Kidney (tissue), 13 donors: ENCODE measurements at regions not wholly inside any gene's neighbourhood (a gene's known extent, or its start where the extent isn't known, plus 50 kb on each side); places are given as distances from the start of the nearest gene placed in this dataset.
A peak's percentile ranks its signal among the peaks of the same experiment; 100 is the strongest.

ENCODE experiments used
- DNase-seq, 5 donors: peaks; one replicate each; pipeline ENCODE4 v3.0.0-alpha.2; 2013 to 2020
- FAIRE-seq: peaks from 2 replicates; lab custom pipeline; 2012; peaks lifted over from hg19 to GRCh38; lab: Jason Lieb, UNC
- H3K27ac ChIP-seq, 2 donors: one replicate each; pipeline ENCODE4 v1.7.0; 2013; ENCODE audit warnings: low read depth in 2 of 2, low read length in 2 of 2, inconsistent platforms in 1 of 2
- H3K27me3 ChIP-seq: one replicate; pipeline ENCODE4 v1.7.1; 2013; ENCODE audit warnings: low read length, inconsistent platforms; ENCODE audit not compliant: control insufficient read depth, insufficient read depth
- H3K36me3 ChIP-seq, 3 donors: one replicate each; pipeline versions ENCODE4 v1.7.0 to v1.7.1; 2013; ENCODE audit warnings: low read length in 3 of 3, control low read depth in 1 of 3, inconsistent platforms in 1 of 3; ENCODE audit not compliant: insufficient read depth in 3 of 3, control insufficient read depth in 2 of 3
- H3K4me1 ChIP-seq, 3 donors: one replicate each; pipeline versions ENCODE4 v1.7.0 to v1.7.1; 2013; ENCODE audit warnings: low read length in 3 of 3, inconsistent platforms in 1 of 3, low read depth in 1 of 3; ENCODE audit not compliant: control insufficient read depth in 2 of 3, insufficient read depth in 2 of 3
- H3K4me3 ChIP-seq, 3 donors: one replicate each; pipeline versions ENCODE4 v1.7.0 to v1.8.1; 2013; ENCODE audit warnings: low read length in 3 of 3, control low read depth in 1 of 3, inconsistent platforms in 1 of 3
- H3K9ac ChIP-seq, 3 donors: one replicate each; pipeline versions ENCODE4 v1.7.0 to v1.7.1; 2013; ENCODE audit warnings: low read length in 3 of 3, control low read depth in 1 of 3, inconsistent platforms in 1 of 3
- H3K9me3 ChIP-seq, 3 donors: one replicate each; pipeline versions ENCODE4 v1.7.0 to v1.7.1; 2013; ENCODE audit warnings: low read length in 3 of 3, control low read depth in 1 of 3, inconsistent platforms in 1 of 3; ENCODE audit not compliant: control insufficient read depth in 2 of 3, insufficient read depth in 1 of 3
- intact Hi-C: fragments of 100-400 bp; cut with DNase I; formaldehyde crosslinking; loops from one replicate; pipeline ENCODE4 v1.11.1; 2022
- TF ChIP-seq, protein P1 (sequence below): IDR thresholded peaks from 3 replicates; pipeline ENCODE4 v1.5.1; 2012; ENCODE audit warnings: mild to moderate bottlenecking, moderate library complexity, borderline replicate concordance; ENCODE audit not compliant: insufficient read depth; ENCODE audit errors: extremely low read depth
- donor health status: control.
- donor health status: control.
- donor health status: control.
- donor health status: control.
- donor health status: control.
- donor health status: DM: yes; HTN: yes; CAD: no.
- donor health status: Normal renal cell carcinoma (clear cell type).

DNA sequence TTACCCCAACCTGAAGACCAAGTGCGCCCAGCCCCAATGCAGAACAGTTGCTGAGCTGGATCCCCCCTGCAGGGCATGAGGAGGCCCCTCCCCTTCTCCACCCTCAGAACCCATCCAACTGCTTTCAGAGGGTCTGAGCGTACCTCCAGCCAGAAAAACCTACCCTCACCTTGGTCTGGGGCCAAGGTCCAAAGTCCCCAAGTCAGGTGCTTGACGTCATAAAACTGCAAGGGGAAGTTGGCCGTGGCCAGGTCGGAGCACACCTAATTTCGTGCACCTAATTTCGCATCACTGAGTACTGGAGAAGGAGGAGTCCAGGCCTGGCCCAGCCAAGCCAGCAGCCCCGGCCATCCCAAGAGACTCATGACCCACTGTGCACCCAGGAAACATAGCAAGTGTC is 289.8 kb downstream of the CTTN start:
- FAIRE-seq (no peak), DNase-seq (peak in 1 of 5 donors; percentile 32)
- intact Hi-C loops = no loop called here
- Histone ChIP-seq H3K4me1 (no peaks in the 10 kb centered on the region), H3K9ac (no peak overlapping the region), H3K36me3 (no peaks in the 10 kb centered on the region), H3K27ac (no peak overlapping the region), H3K4me3 (no peak overlapping the region), H3K9me3 (no peaks in the 10 kb centered on the region), H3K27me3 (no peaks in the 10 kb centered on the region)
- TF ChIP-seq, protein P1, sequence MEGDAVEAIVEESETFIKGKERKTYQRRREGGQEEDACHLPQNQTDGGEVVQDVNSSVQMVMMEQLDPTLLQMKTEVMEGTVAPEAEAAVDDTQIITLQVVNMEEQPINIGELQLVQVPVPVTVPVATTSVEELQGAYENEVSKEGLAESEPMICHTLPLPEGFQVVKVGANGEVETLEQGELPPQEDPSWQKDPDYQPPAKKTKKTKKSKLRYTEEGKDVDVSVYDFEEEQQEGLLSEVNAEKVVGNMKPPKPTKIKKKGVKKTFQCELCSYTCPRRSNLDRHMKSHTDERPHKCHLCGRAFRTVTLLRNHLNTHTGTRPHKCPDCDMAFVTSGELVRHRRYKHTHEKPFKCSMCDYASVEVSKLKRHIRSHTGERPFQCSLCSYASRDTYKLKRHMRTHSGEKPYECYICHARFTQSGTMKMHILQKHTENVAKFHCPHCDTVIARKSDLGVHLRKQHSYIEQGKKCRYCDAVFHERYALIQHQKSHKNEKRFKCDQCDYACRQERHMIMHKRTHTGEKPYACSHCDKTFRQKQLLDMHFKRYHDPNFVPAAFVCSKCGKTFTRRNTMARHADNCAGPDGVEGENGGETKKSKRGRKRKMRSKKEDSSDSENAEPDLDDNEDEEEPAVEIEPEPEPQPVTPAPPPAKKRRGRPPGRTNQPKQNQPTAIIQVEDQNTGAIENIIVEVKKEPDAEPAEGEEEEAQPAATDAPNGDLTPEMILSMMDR = no peak

DNA sequence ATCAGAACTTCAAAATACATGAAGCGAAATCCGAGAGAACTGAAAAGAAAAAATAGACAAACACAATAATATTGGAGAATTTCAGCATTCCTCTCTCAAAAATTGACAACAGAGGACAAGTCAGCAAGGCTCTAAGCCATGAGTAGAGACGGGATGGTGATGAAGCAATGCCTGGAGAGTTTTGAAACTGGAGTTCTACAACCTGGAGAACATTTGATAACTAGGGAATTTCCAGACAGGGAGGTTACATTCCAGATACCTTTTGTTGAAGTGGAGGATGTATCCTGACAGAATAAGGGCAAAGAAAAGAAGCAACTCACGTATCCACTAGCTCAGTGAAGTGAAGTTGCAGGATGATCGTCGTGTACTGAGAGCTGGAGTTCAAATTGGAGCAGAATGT is 291.4 kb downstream of the CTTN start:
- H3K9ac ChIP-seq = no peak overlapping the region
- no peaks in the 10 kb centered on the region for H3K27me3 ChIP-seq
- no peaks in the 10 kb centered on the region for H3K9me3 ChIP-seq
- no peaks in the 10 kb centered on the region for H3K36me3 ChIP-seq
- TF ChIP-seq, protein P1 = no peak
- no peak for FAIRE-seq
- no peak overlapping the region for H3K4me3 ChIP-seq
- H3K27ac ChIP-seq = no peak overlapping the region
- H3K4me1 ChIP-seq = no peaks in the 10 kb centered on the region
- DNase-seq = no peak
- intact Hi-C loops = no loop called here

DNA sequence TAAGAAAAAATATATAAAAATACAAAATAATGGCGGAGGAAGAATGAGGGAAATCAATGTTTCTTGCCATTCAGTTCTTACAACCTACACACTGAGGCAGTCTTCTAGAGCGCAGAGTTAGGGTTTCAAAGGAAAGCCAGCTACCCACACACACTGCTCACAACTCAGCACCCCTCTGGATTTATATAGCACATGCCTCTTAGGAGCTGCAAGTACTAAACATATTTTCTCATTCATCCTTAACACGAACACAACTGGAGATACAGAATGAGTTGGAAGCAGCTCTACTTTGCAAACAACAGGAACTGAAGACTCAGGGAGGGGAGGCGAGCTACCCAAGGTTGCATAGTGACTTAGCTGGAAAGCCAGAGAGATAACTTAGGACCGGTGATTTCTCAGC is 293.8 kb downstream of the CTTN start:
- H3K4me3 ChIP-seq = no peak overlapping the region
- no peak overlapping the region for H3K9ac ChIP-seq
- DNase-seq = no peak
- no peak for FAIRE-seq
- intact Hi-C loops = no loop called here
- TF ChIP-seq, protein P1 = no peak
- no peak overlapping the region for H3K27ac ChIP-seq
- no peaks in the 10 kb centered on the region for H3K9me3 ChIP-seq
- peaks cover 0 to 7% (median 0%) of the 10 kb centered on the region in 3 donors for H3K36me3 ChIP-seq
- no peaks in the 10 kb centered on the region for H3K4me1 ChIP-seq
- no peaks in the 10 kb centered on the region for H3K27me3 ChIP-seq

DNA sequence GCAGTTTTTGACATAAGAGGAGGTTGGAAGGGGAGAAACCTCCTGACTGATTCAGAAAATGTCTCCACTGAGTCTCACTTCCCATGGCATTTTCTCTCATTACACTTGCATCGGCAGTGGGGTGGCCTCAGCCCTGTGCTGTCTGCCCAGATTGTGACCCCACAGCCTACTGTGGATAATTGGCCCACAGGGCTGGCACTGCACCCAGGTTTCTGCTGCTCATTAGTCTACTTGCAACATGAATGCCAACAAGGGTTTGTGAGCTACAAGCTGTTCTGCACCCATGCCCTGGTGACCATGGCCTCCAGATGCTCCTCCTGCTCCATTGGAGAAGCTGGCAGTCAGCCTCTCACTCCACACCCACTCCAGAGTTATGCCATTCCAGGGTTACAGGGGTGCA is 296.0 kb downstream of the CTTN start:
- Histone ChIP-seq H3K36me3 (peaks cover 0 to 8% (median 0%) of the 10 kb centered on the region in 3 donors), H3K27ac (no peak overlapping the region), H3K4me3 (no peak overlapping the region), H3K9me3 (no peaks in the 10 kb centered on the region), H3K4me1 (peaks cover 0 to 4% (median 0%) of the 10 kb centered on the region in 3 donors), H3K9ac (no peak overlapping the region), H3K27me3 (no peaks in the 10 kb centered on the region)
- TF ChIP-seq, protein P1 = no peak
- FAIRE-seq (no peak), DNase-seq (peak in 1 of 5 donors; percentile 33)
- intact Hi-C loops = no loop called here
